ENCODE measurements at regions not wholly inside any gene's neighbourhood (a gene's known extent, or its start where the extent isn't known, plus 50 kb on each side); places are given as distances from the start of the nearest gene placed in this dataset.

DNA sequence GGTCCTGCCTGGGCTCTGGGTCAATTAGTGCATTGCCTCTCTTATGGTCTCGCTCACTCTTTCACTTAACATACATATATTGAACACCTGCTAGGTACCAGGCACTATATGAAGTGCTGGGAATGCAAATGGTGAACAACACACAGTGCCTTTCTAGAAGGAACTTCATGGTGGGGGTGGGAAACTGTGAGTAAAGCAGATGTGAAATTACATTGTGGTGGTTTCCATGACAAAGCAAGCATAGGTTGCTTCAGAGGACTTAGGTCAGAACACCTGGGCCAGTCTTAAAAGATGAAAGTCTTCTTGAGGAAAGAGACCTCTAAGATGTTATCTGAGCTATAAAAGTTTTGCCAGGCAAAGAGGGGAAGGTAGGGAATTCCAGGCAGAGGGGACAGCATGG, 231.3 kb downstream of the BUD13 start:
- Histone ChIP-seq H3K4me1 (no peaks in the 10 kb centered on the region), H3K4me3 (no peak overlapping the region), H3K27ac (no peak overlapping the region), H3K27me3 (no peaks in the 10 kb centered on the region), H3K36me3 (no peaks in the 10 kb centered on the region), H3K9me3 (no peaks in the 10 kb centered on the region)
- 69 to 89% methylated on average over 1 of the region's 1 CpG for WGBS, 2 donors
- no peak for ATAC-seq (ENCODE audit: low FRiP score in 2 of 2)
- no peak for DNase-seq
- TF ChIP-seq, protein P1, sequence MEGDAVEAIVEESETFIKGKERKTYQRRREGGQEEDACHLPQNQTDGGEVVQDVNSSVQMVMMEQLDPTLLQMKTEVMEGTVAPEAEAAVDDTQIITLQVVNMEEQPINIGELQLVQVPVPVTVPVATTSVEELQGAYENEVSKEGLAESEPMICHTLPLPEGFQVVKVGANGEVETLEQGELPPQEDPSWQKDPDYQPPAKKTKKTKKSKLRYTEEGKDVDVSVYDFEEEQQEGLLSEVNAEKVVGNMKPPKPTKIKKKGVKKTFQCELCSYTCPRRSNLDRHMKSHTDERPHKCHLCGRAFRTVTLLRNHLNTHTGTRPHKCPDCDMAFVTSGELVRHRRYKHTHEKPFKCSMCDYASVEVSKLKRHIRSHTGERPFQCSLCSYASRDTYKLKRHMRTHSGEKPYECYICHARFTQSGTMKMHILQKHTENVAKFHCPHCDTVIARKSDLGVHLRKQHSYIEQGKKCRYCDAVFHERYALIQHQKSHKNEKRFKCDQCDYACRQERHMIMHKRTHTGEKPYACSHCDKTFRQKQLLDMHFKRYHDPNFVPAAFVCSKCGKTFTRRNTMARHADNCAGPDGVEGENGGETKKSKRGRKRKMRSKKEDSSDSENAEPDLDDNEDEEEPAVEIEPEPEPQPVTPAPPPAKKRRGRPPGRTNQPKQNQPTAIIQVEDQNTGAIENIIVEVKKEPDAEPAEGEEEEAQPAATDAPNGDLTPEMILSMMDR (IDR thresholded peaks at IDR 0.05) = no peak
- TF ChIP-seq POLR2A (IDR thresholded peaks at IDR 0.05) = no peak
- no peak for TF ChIP-seq POLR2AphosphoS5 (IDR thresholded peaks at IDR 0.05)

DNA sequence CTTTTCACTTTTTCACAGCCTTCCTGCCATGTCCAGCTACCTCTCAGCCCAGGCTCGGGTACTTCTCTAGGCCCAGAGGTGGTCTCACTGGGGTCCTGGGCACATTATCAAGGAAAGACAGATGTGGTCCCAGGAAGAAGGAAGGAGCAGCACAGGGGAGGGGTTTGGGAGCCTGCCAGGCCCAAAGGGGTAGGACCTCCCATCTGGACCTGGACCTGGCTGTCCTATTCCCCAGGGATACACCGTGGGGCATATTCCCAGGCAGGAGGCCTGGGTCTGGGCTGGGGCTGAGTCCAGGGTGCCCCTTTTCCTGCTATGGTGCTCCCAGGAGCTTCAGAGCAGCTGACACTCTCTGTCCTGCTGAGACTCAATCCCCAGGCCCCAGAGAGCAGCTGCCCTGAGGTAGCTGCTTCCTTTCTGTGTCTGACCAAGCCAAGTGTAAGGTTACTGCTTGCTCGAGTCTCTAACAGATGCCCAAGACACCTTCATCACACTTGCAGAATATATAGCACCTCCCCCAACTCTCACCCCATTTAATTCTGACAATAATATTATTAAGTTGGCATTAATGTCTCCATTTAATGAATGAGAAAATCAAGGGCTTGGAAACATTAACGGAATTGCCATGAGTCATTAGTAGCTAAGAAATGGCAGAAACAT, 232.0 kb downstream of the BUD13 start:
- no peaks in the 10 kb centered on the region for H3K9me3 ChIP-seq
- ATAC-seq (ENCODE audit: low FRiP score in 2 of 2) (no peak), DNase-seq (no peak)
- H3K4me3 ChIP-seq = no peak overlapping the region
- no peaks in the 10 kb centered on the region for H3K4me1 ChIP-seq
- WGBS, 2 donors = 67 to 76% methylated on average over 3 to 4 of the region's 4 CpGs
- TF ChIP-seq POLR2AphosphoS5 (IDR thresholded peaks at IDR 0.05) (no peak), POLR2A (IDR thresholded peaks at IDR 0.05) (no peak), EP300 (IDR thresholded peaks at IDR 0.05) (no peak)
- TF ChIP-seq, protein P1 (IDR thresholded peaks at IDR 0.05) = no peak
- H3K27me3 ChIP-seq = no peaks in the 10 kb centered on the region
- H3K36me3 ChIP-seq = no peaks in the 10 kb centered on the region
- H3K27ac ChIP-seq = no peak overlapping the region

DNA sequence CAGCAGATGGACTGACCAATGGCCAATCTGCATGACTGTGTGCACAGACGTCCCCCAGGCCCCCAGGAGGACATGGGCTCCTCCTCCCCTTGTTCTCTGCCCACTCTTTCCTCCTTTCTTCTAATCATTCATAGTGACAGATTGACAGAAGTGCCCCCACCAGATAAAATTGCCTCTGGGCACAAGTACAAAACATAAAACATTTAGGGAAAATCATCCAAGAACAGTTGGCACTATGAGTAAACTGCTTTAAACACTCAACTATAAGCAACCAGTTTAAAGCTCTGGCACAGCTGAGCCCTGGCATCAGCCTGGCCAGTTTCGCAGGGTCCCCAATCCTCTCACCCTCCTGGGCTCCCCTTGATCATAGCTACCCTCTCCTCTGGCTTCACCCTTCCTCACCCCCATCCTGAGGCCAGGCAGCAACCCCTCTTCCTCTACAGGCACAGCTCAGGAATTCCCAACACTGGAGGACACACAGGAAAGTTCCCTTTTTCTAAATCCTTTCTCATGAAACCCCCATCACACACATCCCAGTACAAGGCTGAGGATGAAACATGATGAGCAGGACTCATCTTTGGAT, 232.9 kb downstream of the BUD13 start:
- no peak for DNase-seq
- no peaks in the 10 kb centered on the region for H3K9me3 ChIP-seq
- no peak overlapping the region for H3K4me3 ChIP-seq
- H3K27ac ChIP-seq = no peak overlapping the region
- 56 to 61% methylated on average over 2 of the region's 2 CpGs for WGBS, 2 donors
- no peaks in the 10 kb centered on the region for H3K27me3 ChIP-seq
- no peak for ATAC-seq (ENCODE audit: low FRiP score in 2 of 2)
- TF ChIP-seq, protein P1 (IDR thresholded peaks at IDR 0.05) = no peak
- TF ChIP-seq POLR2AphosphoS5 (IDR thresholded peaks at IDR 0.05) (no peak), EP300 (IDR thresholded peaks at IDR 0.05) (no peak), POLR2A (IDR thresholded peaks at IDR 0.05) (no peak)
- H3K36me3 ChIP-seq = no peaks in the 10 kb centered on the region
- no peaks in the 10 kb centered on the region for H3K4me1 ChIP-seq

DNA sequence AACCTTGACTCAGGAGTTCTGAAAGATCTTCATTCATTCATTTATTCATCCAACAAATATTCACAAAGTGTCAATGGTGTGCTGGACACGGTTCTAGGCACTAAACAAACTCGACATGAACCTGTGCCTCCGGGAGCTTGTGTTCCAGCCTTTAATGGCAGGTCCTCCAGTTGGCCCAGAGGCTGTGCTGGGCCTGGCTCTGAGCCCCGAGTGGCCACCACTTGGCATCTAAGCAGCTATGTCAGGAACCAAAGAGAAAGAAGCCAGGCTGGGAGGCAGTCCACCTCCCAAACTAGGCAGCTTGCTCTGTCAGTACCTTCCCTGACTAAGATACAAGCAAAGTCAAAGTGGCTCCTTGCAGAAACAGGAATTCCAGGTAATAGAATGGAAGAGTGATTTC, 233.6 kb downstream of the BUD13 start:
- no peaks in the 10 kb centered on the region for H3K4me1 ChIP-seq
- DNase-seq (peak in 1 of 2 donors; percentile 29), ATAC-seq (ENCODE audit: low FRiP score in 2 of 2) (no peak)
- 70 to 79% methylated on average over 4 of the region's 4 CpGs for WGBS, 2 donors
- H3K27ac ChIP-seq = no peak overlapping the region
- no peak for TF ChIP-seq POLR2A (IDR thresholded peaks at IDR 0.05)
- no peak for TF ChIP-seq POLR2AphosphoS5 (IDR thresholded peaks at IDR 0.05)
- TF ChIP-seq, protein P1 (IDR thresholded peaks at IDR 0.05) = no peak
- TF ChIP-seq EP300 (IDR thresholded peaks at IDR 0.05) = no peak
- H3K9me3 ChIP-seq = no peaks in the 10 kb centered on the region
- no peak overlapping the region for H3K4me3 ChIP-seq
- H3K36me3 ChIP-seq = no peaks in the 10 kb centered on the region
- no peaks in the 10 kb centered on the region for H3K27me3 ChIP-seq

DNA sequence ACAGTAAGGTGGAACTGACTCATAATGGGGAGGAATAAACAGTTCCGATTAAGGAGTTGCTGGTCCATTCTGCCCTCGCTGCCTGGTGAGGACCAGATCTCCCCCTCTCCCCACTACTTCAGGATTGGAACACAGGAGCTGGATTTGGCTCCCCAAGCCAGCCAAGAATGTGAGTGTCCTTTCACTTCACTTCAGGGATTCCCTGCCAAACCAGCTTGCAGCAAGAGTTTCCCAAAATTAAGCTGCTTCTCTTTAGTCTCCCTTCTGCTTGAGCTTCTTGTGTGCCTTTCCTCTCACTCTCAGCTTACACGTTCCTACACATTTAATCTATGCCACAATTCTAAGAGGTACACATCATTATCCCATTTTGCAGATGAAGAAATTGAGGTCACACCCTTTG, 234.1 kb downstream of the BUD13 start:
- WGBS, 2 donors = 83 to 85% methylated on average over 3 of the region's 3 CpGs
- no peak overlapping the region for H3K27ac ChIP-seq
- no peaks in the 10 kb centered on the region for H3K4me1 ChIP-seq
- DNase-seq (no peak), ATAC-seq (ENCODE audit: low FRiP score in 2 of 2) (no peak)
- H3K36me3 ChIP-seq = no peaks in the 10 kb centered on the region
- no peaks in the 10 kb centered on the region for H3K27me3 ChIP-seq
- H3K4me3 ChIP-seq = no peak overlapping the region
- H3K9me3 ChIP-seq = no peaks in the 10 kb centered on the region
- TF ChIP-seq POLR2AphosphoS5 (IDR thresholded peaks at IDR 0.05) = no peak
- no peak for TF ChIP-seq POLR2A (IDR thresholded peaks at IDR 0.05)
- TF ChIP-seq EP300 (IDR thresholded peaks at IDR 0.05) = no peak
- TF ChIP-seq, protein P1 (IDR thresholded peaks at IDR 0.05) = no peak
